Thyroid gland (tissue), 4 donors: ENCODE measurements at regions not wholly inside any gene's neighbourhood (a gene's known extent, or its start where the extent isn't known, plus 50 kb on each side); places are given as distances from the start of the nearest gene placed in this dataset.

Experiments
- DNase-seq, 2 donors: peaks; one replicate each; pipeline ENCODE4 v3.0.0-alpha.2; 2019
- H3K27ac ChIP-seq, 3 donors: fragments of 200-600 bp; sonication (generic); 1 replicate in 2 of 3; 2 replicates in 1 of 3; pipeline ENCODE4 v1.5.1; 2016 to 2019; ENCODE audit warnings: mild to moderate bottlenecking in 1 of 3, moderate library complexity in 1 of 3
- H3K27me3 ChIP-seq: fragments of 200-600 bp; sonication (generic); one replicate; pipeline ENCODE4 v1.5.1; 2019
- H3K36me3 ChIP-seq, 2 donors: fragments of 200-600 bp; sonication (generic); one replicate each; pipeline ENCODE4 v1.5.1; 2016 to 2019
- H3K4me1 ChIP-seq, 2 donors: fragments of 200-600 bp; sonication (generic); one replicate each; pipeline ENCODE4 v1.5.1; 2017 to 2019
- H3K4me3 ChIP-seq, 3 donors: fragments of 200-600 bp; sonication (generic); replicated peaks in 1 of 3; 1 replicate in 2 of 3; 2 replicates in 1 of 3; pipeline ENCODE4 v1.5.1; 2016; ENCODE audit warnings: mild to moderate bottlenecking in 1 of 3
- H3K9me3 ChIP-seq: fragments of 200-600 bp; sonication (generic); one replicate; pipeline ENCODE4 v1.5.1; 2017
- POLR2A ChIP-seq, 2 donors: fragments of 450-650 bp; IDR thresholded peaks; one replicate each; pipeline ENCODE4 v1.6.1; 2017; ENCODE audit warnings: antibody characterized with exemption in 2 of 2, mild to moderate bottlenecking in 2 of 2, moderate library complexity in 1 of 2
- WGBS, 2 donors: methylation state at CpG; one replicate each; pipeline ENCODE4 v1.1.5; 2017; 5-methylcytosine and 5-hydroxymethylcytosine counted together
- intact Hi-C: fragments of 100-400 bp; cut with DNase I; formaldehyde crosslinking; loops from one replicate; pipeline ENCODE4 v1.15.1; 2023
- TF ChIP-seq, protein P1 (sequence below), 6 experiments: fragments of 200-600 bp in 3 of 6; fragments of 450-650 bp in 3 of 6; sonication (generic) in 3 of 6; IDR thresholded peaks; one replicate each; pipeline ENCODE4 v1.5.1; 2016 to 2019; ENCODE audit warnings: antibody characterized with exemption in 6 of 6, mild to moderate bottlenecking in 2 of 6, inconsistent platforms in 1 of 6, moderate library complexity in 1 of 6

DNA sequence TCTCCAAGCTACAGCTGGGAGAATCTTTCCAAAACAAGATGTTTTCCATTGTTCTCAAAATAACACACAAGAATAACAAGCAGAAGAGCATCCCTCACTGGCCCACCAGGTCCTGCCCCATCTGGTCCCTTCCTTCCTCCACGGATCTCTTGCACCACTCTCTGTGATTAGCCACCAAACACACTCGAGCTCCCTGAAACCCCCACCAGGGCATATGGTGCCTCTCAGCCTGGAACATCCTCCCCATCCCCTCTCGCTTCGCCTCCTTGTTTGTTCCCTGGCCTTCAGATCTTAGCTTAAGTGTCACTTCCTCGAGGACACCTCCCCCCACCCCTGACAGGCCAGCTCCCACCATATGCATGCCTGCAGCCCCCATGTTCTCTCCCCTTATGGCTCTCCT is 496.6 kb upstream of the PROK2 start:
- no peaks in the 10 kb centered on the region for H3K36me3 ChIP-seq
- no peaks in the 10 kb centered on the region for H3K4me1 ChIP-seq
- WGBS, 2 donors, result 79 to 84% methylated on average over 5 of the region's 5 CpGs
- DNase-seq, result no peak
- intact Hi-C loops, result no loop called here
- no peak overlapping the region for H3K27ac ChIP-seq
- no peak overlapping the region for H3K4me3 ChIP-seq
- H3K27me3 ChIP-seq, result no peaks in the 10 kb centered on the region
- TF ChIP-seq, protein P1, sequence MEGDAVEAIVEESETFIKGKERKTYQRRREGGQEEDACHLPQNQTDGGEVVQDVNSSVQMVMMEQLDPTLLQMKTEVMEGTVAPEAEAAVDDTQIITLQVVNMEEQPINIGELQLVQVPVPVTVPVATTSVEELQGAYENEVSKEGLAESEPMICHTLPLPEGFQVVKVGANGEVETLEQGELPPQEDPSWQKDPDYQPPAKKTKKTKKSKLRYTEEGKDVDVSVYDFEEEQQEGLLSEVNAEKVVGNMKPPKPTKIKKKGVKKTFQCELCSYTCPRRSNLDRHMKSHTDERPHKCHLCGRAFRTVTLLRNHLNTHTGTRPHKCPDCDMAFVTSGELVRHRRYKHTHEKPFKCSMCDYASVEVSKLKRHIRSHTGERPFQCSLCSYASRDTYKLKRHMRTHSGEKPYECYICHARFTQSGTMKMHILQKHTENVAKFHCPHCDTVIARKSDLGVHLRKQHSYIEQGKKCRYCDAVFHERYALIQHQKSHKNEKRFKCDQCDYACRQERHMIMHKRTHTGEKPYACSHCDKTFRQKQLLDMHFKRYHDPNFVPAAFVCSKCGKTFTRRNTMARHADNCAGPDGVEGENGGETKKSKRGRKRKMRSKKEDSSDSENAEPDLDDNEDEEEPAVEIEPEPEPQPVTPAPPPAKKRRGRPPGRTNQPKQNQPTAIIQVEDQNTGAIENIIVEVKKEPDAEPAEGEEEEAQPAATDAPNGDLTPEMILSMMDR (IDR thresholded peaks at IDR 0.05), result no peak
- TF ChIP-seq POLR2A (IDR thresholded peaks at IDR 0.05), result no peak
- no peaks in the 10 kb centered on the region for H3K9me3 ChIP-seq

DNA sequence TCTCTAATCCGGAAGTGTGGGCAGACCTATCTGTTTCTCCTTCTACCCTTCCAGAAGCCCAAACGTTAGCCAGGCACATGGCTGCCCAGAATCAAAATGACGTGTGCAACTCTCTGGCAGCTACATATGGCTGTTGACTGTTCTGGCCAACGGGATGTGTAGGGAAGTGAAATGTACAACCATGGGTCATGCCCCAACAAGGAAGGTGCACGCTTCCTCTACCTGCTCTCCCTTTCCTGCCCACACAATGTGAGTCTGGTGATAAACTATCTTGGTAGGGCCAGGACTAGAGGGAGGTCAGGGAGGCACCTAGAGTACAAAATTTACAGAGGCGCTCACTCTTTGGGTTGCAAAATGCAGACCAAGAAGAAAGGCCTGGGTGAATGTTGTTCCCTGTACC is 495.9 kb upstream of the PROK2 start:
- Histone ChIP-seq H3K4me3 (no peak overlapping the region), H3K9me3 (no peaks in the 10 kb centered on the region), H3K36me3 (no peaks in the 10 kb centered on the region), H3K4me1 (no peaks in the 10 kb centered on the region), H3K27ac (no peak overlapping the region), H3K27me3 (no peaks in the 10 kb centered on the region)
- DNase-seq, result no peak
- no peak for TF ChIP-seq POLR2A (IDR thresholded peaks at IDR 0.05)
- TF ChIP-seq, protein P1 (IDR thresholded peaks at IDR 0.05), result no peak
- intact Hi-C loops, result no loop called here
- 82 to 91% methylated on average over 5 to 6 of the region's 6 CpGs for WGBS, 2 donors

DNA sequence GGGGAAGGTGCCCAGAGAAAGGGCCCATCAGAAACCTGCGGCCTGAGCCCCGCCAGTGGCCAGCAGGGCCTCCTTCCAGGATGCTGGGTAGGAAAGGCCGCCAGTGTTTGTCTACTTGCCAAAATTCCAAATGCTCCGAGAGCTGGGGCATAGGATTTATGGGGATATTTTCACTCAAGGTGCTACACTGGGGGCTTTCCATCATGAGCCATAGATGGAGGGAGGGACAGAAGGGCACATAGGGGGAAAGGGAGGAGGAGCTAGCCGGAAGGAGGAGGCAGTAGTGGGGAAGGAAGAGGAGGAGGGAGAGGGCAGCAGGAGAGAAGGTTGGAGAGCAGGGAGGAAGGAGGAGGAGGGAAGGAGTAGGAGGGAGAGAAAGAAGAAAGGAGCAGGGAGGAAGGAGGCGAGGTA is 494.7 kb upstream of the PROK2 start:
- TF ChIP-seq, protein P1 (IDR thresholded peaks at IDR 0.05), result no peak
- no peak for TF ChIP-seq POLR2A (IDR thresholded peaks at IDR 0.05)
- H3K27ac ChIP-seq, result no peak overlapping the region
- no peak for DNase-seq

DNA sequence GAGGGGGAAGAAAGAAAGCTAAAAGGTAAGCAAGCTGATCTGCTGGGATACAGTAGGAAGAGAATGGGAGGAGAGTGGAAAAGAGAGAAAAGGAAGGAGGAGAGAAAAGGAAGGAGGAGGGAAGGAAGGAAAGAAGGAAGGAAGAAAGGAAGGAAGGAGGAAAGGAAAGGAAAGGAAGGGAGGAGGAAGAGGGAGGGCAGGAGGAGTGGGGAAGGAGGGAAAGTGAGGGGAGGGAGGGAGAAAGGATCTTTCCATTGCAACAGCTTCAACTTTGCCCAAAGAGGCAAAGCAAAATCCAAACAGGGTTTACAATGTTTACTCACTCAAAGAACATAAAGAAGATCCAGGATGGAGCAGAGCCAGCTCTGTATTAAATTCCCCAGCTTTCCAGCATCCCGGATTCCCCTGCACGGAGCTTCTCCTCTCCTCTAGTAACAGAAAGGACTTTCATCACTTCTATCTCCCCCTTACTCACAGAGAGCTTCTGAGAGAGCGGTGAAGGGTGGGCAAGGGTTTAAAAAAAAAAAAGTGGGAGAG is 494.2 kb upstream of the PROK2 start:
- H3K27ac ChIP-seq, result no peak overlapping the region
- intact Hi-C loops, result no loop called here

More for the DNA sequence above, 494.7 kb upstream of the PROK2 start:
- Histone ChIP-seq H3K4me3 (no peak overlapping the region), H3K27me3 (no peaks in the 10 kb centered on the region), H3K9me3 (no peaks in the 10 kb centered on the region), H3K4me1 (no peaks in the 10 kb centered on the region), H3K36me3 (no peaks in the 10 kb centered on the region)
- intact Hi-C loops, result no loop called here
- WGBS, 2 donors, result 76 to 77% methylated on average over 6 of the region's 6 CpGs

DNA sequence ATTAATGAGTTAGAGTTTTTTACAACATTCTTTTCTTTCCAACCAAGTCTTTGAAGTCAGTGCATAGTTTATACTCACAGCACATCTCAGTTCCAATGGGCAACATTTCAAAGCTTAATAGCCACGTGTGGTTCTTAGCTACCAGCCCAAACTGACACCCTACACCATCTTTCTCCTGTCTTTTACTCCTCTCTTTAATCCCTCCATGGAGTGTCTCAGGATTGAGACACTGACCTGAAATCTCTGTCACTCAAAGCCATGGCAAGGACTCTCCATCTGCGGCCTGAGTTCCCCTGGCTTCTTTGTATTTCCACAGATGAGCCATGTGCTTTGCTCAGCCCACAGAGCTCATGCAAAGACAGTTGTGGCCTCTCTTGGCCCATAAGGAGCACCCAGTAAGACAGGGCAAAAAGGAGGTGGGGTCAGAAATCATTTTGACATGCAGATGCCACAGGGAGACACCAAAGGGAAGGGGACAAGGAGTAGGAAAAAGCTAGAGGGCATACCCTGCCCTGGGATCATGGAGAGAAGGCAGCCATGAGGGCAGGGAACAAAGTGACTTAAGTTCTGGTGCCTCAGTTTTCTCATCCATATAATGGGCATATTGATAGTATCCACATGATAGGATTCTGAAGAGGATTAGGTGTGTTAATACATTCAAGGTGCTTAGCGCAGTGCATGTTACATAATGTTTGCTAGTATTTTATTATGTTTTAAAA is 493.6 kb upstream of the PROK2 start:
- Histone ChIP-seq H3K9me3 (no peaks in the 10 kb centered on the region), H3K27me3 (no peaks in the 10 kb centered on the region), H3K4me3 (no peak overlapping the region), H3K27ac (no peak overlapping the region), H3K4me1 (peaks cover 0 to 8% of the 10 kb centered on the region in 2 donors), H3K36me3 (no peaks in the 10 kb centered on the region)
- intact Hi-C loops, result no loop called here
- TF ChIP-seq POLR2A (IDR thresholded peaks at IDR 0.05), result no peak
- TF ChIP-seq, protein P1 (IDR thresholded peaks at IDR 0.05), result no peak
- WGBS, 2 donors, result 77 to 91% methylated on average over 3 of the region's 3 CpGs
- no peak for DNase-seq

More for the DNA sequence above, 494.2 kb upstream of the PROK2 start:
- no peaks in the 10 kb centered on the region for H3K9me3 ChIP-seq
- TF ChIP-seq, protein P1 (IDR thresholded peaks at IDR 0.05), result no peak
- TF ChIP-seq POLR2A (IDR thresholded peaks at IDR 0.05), result no peak
- H3K4me3 ChIP-seq, result no peak overlapping the region
- no peak for DNase-seq
- H3K36me3 ChIP-seq, result no peaks in the 10 kb centered on the region
- peaks cover 0 to 3% of the 10 kb centered on the region in 2 donors for H3K4me1 ChIP-seq
- H3K27me3 ChIP-seq, result no peaks in the 10 kb centered on the region
- WGBS, 2 donors, result 77 to 80% methylated on average over 3 of the region's 3 CpGs
